ENCODE measurements at regions not wholly inside any gene's neighbourhood (a gene's known extent, or its start where the extent isn't known, plus 50 kb on each side); places are given as distances from the start of the nearest gene placed in this dataset.
A peak's percentile ranks its signal among the peaks of the same experiment; 100 is the strongest.

GRCh38 chr12:115760231-115760630 lies 517.3 kb downstream of the MED13L start:
- no peak for DNase-seq (ENCODE audit: low read depth)

DNA sequence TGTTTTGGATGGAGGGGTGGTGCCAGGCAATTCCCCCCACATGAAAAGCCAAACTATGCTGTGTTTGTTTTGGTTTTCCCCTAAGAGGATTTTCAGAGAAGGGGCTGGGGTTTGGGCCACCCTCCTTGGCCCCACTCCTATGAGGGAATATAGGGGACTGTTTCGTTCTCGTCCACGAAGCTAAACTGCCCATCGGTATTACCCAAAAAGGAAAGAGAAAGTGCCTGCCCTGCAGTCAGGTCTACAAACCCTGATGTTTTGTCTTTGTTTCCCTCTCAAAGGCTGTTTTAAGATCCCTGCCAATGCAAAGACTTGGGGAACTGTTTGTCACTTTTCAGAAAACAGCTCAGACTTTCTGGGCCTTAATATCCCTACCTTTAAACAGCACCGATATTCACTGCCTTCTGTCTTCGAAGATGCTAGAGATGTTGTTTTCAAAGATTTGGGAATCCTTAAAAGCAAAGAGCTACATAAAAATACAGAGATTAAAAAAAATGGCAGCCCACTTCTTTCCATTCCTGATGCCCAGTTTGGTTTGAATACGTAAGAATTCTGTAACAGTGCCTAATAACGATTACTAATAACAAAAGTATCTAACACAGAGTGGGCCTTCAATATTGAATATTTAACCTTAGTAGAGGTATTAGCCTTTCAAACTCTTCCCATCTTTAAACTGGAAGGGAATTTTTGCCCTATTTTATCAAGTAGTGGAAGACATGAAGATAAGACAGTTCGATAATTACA lies 518.4 kb downstream of the MED13L start:
- DNase-seq (ENCODE audit: low read depth), result peak; percentile 76

- no peak for DNase-seq (ENCODE audit: low read depth)
Observed at GRCh38 chr12:115758183-115758582, 519.3 kb downstream of the MED13L start.

GRCh38 chr12:115756804-115757203 lies 520.7 kb downstream of the MED13L start:
- DNase-seq (ENCODE audit: low read depth), result peak; percentile 55

- DNase-seq (ENCODE audit: low read depth), result peak; percentile 73
Observed at GRCh38 chr12:115756271-115756670, 521.2 kb downstream of the MED13L start.

DNA sequence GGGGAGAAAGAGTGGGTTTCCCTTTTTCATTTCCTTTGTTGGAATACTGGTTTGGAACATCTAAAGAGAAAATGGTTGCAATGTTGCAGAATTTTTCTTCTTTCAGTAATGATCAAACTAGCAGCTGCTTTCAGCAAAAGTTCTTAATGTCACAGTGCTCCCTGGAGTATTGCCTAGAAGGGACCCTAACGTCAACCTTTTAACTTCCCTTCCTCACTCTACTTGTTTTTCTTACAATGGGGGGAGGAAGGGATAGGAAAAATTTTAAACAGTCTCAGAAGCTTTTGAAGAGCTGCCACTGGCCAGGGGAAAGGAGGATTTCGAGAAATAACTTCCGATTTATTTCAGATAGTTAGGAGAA lies 521.8 kb downstream of the MED13L start:
- peak; percentile 55 for DNase-seq (ENCODE audit: low read depth)

GRCh38 chr12:115755061-115755724 lies 522.3 kb downstream of the MED13L start:
- peak; percentile 57 for DNase-seq (ENCODE audit: low read depth)

GRCh38 chr12:115752913-115753726 lies 524.4 kb downstream of the MED13L start:
- DNase-seq (ENCODE audit: low read depth), result peak; percentile 90

- peak; percentile 85 for DNase-seq (ENCODE audit: low read depth)
Observed at GRCh38 chr12:115752156-115752555, 525.3 kb downstream of the MED13L start.

DNA sequence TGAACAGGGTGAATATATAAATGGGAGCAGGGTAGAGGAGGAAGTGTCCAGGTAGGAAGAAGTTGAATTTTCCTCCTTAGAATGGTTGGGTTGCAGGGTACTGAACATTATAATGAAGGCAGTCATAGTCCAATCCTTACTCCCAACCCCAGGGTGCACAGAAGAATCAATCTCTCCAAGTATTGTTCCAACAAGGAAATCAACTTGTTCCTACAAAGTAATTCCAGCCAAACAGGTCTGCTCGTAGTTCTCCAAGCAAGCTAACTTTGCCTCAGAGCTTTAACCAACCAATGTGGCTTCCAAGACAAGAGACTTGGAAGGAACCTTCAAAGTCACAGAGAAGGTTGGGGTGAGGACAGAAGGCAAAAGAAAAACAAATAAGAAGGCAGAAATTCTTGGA lies 527.2 kb downstream of the MED13L start:
- DNase-seq (ENCODE audit: low read depth), result no peak

DNA sequence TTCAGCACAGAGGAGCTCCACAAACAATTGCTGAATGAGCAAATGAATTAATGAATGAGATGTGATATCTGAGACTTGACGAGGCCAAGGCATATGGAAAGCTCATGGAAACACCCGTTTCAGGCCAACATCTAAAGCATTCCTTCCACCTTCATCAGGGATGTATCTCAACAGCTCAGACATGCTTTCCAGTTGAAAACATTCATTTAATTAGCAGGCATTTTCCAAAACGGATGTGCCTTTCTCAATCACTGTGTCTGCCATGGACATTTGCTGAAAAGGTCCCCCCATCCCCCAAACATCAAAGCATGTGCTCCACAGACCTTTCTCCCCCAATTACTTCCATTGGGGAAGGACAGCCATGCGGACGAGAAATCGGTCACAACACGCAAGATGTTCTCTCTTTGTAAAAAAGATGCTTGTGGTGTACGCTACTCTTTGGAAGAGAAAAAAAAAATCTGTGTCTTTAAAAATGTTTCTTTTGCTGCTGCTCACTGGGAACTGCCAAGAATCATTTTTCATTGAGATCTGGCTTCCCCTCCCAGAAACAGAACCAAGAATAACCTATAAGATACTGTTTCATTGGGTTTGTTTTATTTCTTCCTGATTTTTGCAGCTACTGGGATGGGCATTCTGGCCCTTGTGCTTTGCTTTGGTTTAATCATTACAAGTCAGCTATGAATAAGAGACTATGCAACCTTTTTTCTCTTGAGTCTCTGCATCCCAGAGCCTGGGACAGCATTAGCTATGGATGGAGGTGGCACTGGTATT lies 528.2 kb downstream of the MED13L start:
- DNase-seq (ENCODE audit: low read depth), result peak; percentile 66

DNA sequence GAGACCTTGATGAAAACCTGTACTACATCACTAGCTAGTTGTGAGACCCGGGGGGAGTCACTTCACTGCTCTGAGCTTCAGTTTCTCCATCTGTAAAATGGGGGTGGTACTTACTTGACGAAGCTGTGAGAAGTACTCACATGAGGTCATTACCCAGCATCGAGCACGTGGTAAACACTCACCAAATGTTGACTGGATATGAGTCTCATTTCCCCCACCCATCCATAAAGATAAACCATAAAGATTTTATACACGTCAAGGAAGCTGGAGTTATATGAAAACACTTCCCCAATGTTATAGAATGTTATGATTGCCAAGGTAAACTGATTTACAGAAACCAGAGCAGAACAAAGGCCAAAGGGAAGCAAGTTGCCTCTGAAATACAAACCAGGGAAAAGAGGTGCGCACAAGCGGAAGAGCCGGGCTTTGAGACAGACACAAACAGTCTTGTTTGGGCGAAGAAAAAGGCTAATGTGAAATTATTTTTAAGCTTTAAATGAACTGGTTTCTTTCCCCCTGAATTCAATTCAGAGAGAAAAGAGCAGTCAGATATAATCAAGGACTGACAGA lies 536.8 kb downstream of the MED13L start:
- DNase-seq (ENCODE audit: low read depth), result no peak

DNA sequence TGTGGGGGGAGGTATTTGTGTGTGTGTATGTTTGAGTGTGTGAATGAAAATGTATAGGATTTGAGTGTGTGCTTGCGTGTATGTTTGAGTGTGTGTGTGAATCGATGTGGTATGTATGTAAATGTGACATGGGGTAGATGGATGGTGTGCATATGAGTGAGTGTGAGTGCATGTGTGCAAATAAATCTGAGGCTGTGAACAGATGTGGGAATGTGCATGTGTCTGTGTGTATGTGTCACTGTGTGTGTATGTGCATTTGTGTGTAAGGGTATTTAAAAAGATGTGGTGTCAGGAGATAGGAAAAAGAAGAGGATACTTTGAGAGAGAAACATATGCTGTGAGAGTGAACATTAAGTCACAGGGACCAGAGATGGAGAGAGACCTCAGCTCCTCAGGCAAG lies 539.6 kb downstream of the MED13L start:
- no peak for DNase-seq (ENCODE audit: low read depth)

DNA sequence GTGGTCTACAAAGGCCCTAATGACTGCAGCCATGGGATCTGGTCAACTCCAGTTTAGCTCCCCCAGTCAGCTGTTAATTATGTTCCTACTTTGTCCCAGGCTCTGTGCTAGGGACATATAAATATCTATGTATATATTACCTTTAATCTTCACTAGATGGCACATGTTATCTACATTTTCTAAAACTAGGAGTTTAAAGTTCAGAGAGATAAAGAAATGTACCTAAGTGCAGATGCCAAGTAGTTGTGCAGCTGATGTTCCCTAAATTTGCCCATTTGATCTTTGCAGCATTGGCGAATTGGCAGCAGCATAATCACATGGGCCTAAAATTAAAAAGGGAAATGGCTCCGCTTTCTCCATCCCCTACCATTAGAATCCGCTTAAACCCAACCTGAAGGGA lies 541.1 kb downstream of the MED13L start:
- no peak for DNase-seq (ENCODE audit: low read depth)

DNA sequence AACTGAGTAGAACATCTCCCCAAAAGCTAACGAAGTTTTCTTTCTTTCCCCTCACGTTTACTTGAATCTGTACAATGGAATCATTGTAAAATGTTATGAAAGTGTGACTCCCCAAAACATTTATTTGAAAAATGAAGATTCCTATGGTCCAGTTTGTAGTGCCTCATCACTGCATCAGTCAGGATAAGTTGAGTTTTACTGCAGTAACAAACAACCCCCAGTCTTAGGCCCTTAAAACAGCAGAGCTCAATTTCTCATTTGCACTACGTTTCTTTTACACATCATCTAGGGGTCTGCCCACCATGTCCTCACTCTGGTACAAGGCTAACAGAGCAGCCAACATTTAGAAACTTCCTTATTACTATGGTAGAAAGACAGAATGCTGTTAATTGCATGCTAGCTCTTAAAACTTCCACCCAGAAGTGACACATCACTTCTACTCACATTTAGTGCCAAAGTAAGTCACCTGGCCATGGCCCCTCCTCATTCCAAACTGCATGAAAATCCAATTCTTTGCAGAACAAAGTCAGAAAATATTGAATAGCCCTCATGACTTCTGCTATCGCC lies 546.4 kb downstream of the MED13L start:
- no peak for DNase-seq (ENCODE audit: low read depth)

DNA sequence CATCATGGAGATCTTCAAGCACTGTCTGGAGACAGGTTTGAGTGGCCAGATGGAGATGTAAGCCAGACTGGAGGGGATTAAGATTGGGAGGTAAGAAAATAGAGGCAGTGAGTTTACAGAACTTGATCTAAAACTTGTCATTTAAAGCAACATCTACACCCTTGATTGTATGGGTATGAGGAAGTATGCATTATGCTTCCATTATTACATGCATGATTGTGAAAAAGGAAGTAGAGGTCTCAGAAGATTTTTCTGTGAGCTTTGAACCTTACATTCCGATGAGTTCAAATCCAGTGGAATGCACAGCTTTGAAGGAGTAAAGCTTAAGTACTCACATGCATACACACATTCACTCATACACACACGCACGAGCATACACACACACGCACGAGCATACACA lies 550.8 kb downstream of the MED13L start:
- no peak for DNase-seq (ENCODE audit: low read depth)

GRCh38 chr12:115722181-115722580 lies 555.3 kb downstream of the MED13L start:
- DNase-seq (ENCODE audit: low read depth), result no peak

GRCh38 chr12:115716551-115716950 lies 560.9 kb downstream of the MED13L start:
- no peak for DNase-seq (ENCODE audit: low read depth)

GRCh38 chr12:115712676-115713075 lies 564.8 kb downstream of the MED13L start:
- no peak for DNase-seq (ENCODE audit: low read depth)

DNA sequence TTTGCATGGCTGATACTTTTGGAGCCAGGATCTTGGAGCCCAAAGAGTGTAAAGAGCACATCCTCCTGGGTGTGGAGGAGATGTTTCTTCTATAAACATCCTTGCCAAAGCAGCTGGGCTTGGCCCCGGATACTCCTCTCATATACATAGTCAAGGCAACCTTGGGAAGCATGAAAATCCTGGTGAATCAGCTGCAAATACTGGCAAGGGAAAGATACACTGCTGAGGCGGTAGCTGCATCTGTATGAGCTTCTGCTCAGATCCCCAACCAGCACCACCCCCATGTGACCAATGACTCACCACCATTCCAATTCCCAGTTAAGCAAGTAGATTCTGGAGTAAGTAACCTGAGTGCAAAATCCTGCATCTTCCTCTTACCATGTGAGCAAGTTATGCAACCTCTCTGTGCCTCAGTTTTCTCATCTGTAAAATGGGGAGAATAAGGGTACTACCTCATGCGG lies 567.4 kb downstream of the MED13L start:
- DNase-seq (ENCODE audit: low read depth), result peak; percentile 92

DNA sequence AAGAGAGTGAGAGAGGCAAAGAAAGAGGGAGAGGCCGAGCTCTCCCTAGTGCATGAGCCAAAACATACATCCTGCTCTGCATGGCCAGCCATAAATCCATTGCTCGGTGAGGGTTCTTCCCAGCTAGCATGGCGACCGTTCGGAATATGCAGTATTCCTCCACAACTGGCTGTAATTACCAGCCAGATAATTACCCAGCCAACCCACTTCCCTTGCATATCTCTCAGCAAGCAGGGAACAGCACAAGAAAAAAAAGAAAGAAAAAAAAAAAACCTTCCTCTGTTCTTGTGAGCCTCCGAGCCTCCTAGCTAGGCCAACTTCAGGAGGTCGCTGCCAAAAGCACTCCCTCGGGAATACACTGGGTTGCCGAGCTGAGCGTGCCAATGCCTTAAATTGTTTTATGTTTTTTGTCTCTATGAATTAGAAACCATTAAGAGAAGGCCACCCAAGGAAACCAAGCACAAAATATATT lies 567.9 kb downstream of the MED13L start:
- peak; percentile 55 for DNase-seq (ENCODE audit: low read depth)

All from EH (cell line).